ENCODE measurements at regions not wholly inside any gene's neighbourhood (a gene's known extent, or its start where the extent isn't known, plus 50 kb on each side); places are given as distances from the start of the nearest gene placed in this dataset.

GRCh38 chr4:163243297-163243981, 76.7 kb upstream of the NAF1 start:
- TF ChIP-seq CTCF (IDR thresholded peaks at IDR 0.05) (no peak), EP300 (IDR thresholded peaks at IDR 0.05) (no peak), POLR2AphosphoS5 (IDR thresholded peaks at IDR 0.05) (no peak)
